GM19239 (cell line): ENCODE measurements at regions not wholly inside any gene's neighbourhood (a gene's known extent, or its start where the extent isn't known, plus 50 kb on each side); places are given as distances from the start of the nearest gene placed in this dataset.

Source experiments
- DNase-seq: peaks from one replicate; pipeline ENCODE4 v3.0.0; 2011; ENCODE audit warnings: low spot score; ENCODE audit not compliant: insufficient read length
- FAIRE-seq: peaks from 2 replicates; lab custom pipeline; 2011; peaks lifted over from hg19 to GRCh38; lab: Jason Lieb, UNC

DNA sequence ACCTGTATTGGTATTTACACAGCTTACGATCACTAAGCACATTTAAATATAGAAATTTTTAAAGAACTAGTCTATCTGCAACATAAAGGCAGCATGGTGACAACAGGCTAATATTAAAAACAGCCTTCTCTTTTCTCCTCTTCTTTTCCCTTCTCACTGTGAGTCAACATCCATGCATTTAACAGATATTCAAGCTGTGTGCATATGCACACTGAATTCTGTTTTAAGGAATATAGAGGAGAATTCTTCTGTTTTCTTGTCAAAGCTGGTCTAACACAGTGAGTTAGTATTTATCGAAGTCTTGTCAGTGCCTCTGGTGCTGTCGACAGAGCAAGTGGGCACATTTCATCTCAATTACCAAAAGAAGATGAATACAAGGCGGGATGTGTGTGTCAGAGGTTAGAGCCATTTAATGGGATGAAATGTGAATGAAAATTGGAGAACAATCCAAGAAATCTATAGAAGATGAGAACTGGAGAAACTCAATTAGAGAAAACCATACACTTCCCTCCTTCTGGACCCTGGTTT is 282.3 kb downstream of the FAT3 start:
- no peak for DNase-seq
- no peak for FAIRE-seq

DNA sequence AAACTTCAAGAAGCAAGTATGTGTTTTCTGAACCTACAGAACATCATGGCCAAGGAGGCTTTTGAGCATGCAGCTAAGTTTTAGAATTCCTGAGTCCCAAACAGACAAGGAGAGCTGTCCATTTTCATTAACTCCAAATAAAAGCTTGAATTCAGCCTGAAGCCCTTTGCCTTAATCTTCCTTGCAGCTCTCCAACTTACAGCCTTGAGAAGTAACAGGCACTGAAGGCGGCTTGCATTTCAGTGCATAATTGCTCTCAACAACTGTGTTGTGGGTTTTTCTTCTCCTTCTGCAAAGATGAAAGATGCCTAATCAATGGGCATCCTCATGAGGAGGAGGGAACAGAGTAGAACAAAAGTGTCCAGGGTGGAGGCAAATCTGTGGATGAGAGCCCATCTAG is 286.0 kb downstream of the FAT3 start:
- FAIRE-seq (no peak), DNase-seq (no peak)

DNA sequence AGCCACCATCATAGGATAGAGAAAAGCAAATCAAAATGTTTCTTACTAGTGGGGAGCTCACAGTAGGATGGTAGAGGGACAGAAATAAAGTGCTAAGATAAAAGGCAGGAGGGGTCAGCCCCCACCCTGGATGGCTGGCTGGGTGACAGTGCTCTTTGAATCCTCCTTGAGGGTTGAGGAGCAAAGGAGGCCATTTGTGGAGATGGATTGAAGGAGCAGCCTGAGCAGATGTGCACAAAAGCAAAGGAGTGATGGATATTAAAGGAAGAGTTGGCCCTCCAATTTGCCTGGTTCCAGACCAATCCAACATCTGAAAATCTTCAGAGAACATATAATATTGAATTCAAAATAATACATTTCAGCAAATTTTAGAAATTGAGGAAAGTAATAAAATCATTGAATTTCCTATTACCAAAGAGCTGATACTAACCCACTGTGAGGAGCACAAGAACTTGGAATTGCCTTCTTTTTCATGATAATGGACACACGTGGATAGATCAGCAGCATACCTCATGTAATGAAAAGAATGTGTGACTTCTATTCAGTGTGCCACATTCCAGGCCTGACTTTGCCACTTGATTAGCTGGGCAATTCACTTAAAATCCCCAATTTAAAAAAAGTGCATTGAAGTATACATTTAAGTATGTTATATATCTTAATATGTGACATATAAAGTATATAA is 287.0 kb downstream of the FAT3 start:
- DNase-seq = no peak
- FAIRE-seq = no peak

DNA sequence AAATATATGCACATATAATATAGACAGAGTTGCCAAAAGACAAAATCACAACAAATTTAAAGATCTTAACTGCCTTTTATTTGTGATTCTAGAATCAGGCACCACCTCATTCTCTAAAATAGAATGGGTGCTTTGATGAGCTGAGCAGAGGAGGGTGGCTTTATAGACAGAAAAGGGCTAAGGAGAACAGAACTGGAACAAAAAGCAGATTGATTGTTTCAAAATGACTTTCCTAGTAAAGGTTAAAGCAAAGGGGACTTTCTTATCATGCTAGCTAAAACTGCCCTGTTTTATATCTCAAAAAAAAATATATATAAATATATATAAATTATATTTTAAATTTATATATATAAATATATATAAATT is 287.6 kb downstream of the FAT3 start:
- FAIRE-seq = no peak
- DNase-seq = no peak

DNA sequence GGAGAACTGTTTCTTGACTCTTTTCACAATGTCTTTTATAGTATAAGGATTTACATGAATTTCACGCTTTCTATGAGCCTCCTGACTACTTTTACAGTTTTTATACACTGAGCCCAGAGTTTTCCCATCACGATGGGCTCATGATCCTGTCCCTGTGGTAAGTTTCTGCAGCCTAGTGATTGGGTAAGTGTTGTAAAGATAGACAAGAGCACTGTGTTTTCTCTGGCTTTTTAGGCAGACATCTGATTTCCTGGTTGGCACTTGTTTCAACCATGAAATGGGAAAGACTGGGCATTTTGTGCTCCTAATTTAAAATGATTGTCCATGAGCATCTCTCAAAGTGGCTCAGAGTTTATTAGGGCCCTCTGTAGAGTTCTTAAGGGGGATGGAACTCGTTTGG is 299.0 kb downstream of the FAT3 start:
- FAIRE-seq = no peak

DNA sequence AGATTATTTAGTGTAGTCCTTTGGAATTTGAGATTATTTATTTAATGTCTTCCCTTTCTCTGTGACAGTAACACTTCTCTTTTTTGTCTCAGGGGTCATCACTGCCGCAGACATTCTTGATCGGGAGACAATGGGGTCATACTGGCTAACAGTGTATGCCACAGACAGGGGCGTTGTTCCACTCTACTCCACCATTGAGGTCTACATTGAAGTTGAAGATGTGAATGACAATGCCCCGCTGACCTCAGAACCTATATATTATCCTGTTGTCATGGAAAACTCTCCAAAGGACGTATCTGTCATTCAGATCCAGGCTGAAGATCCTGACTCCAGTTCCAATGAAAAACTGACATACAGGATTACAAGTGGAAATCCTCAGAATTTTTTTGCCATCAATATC is 299.9 kb downstream of the FAT3 start:
- FAIRE-seq (no peak), DNase-seq (no peak)

More for the DNA sequence above, 299.0 kb downstream of the FAT3 start:
- DNase-seq = no peak

DNA sequence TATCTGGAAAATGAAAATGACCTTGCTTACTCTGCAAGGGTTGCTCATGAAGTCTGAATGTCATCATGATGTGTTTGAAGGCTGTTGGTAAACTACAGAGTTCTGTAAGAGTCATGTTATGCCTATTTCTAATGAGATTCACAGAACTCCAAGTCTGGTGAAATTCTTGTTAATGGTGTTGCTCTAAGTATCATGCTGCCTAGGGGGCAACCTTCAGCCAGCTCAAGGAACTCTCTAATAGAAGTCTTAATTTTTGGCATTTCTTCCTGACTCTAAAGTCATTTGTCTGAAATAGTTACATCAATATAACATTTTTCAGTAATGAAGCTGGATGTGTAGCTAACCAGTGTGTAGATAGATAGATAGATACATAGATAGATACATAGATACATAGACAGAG is 302.8 kb downstream of the FAT3 start:
- no peak for FAIRE-seq

DNA sequence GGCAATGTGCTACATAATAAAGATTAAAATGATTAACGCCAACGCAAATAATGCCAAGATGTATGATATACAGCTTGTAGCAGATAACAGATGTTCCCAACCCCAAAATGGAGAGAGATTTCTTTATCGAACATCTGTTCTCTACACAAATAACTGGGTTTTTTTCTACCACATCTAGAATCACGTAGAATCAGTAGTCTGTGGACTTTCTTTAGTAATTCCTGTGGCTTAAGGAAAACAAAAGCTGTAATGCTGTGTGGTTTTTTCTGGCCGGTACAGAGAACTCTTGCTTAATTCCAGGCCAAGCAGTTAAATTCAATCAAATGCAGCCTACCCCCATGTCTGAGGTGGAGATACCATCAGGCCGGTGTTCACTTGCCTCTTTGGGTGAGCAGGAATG is 303.4 kb downstream of the FAT3 start:
- FAIRE-seq = no peak
- no peak for DNase-seq

More for the DNA sequence above, 302.8 kb downstream of the FAT3 start:
- DNase-seq = no peak

DNA sequence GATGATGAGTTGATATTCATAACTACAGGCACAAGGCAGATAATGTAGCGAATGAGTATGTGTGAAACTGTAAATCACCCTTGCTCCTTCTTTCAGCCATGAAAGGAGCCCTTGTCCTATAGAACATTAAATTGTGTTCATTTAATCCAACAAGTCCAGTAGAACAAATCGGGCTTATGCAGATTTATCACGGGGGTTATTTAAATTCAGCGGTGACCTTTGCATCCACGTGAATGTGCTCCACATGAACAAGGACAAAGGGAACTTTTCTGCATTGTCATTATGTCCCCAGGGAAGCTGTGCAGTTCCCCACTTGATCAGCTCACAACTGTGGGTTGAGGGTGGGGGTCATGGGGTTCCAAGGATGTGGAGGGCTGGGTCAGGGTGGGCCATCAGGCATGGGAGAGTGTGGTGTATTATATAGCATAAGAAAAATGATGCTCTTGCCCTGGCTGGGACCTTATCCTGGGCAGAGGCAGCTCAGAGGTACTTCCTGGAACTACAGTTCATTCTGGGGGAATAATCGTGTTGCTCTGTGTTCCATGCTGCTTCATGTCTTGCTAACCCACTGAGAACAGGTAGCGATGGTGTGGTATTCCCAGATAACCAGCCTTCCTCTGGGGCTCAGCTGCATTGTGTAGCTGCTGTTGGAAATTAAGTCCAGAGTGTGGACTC is 306.6 kb downstream of the FAT3 start:
- no peak for FAIRE-seq
- DNase-seq = no peak

DNA sequence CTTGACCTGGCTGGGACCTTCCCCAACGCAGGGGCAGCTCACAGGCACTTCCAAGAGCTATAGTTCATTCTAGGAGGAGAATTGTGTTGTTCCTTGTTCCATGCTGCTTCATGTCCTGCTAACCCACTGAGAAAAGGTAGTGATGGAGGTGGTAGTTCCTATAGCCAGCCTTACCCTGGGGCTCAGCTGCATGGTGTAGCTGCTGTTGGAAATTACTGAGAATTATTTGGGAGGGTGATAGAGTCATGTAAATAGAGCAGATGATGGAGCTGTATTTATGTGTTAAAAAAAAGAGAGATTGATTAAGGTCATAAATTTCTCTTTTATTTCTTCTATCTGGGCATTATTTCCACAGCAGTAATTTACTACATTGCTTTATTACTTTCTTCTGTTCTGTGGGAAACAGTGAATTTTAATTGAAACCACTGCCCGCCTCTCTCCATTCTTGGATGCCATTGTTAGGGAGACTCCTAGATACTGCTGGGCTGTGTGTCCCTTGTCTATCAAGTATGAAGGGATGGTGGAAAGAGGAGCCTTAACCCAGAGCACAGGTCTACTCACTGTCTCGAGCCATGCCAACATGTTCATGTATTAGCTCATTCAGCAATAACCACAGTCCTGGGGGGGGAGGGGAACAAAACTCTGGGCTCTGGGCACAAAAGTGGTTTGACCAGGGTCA is 309.2 kb downstream of the FAT3 start:
- no peak for FAIRE-seq

DNA sequence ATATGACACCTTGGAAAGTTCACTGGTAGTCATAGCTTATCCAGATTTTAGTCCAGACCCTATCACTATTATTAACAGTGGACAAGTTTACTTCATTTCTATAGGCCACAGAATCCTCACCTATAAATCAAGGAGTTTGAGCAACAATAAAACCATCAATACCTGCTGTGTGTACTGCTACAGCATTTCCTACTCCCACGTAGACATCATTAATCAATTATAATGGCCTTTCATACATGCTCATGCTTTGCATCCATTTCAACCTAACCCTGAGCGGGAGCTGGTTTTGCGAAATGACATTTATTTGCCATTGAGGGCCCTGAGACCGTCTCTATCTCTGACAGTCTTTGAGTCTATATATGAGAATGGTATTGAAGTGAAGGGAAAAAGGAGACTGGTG is 312.3 kb downstream of the FAT3 start:
- no peak for FAIRE-seq
- no peak for DNase-seq

More for the DNA sequence above, 309.2 kb downstream of the FAT3 start:
- DNase-seq = no peak

DNA sequence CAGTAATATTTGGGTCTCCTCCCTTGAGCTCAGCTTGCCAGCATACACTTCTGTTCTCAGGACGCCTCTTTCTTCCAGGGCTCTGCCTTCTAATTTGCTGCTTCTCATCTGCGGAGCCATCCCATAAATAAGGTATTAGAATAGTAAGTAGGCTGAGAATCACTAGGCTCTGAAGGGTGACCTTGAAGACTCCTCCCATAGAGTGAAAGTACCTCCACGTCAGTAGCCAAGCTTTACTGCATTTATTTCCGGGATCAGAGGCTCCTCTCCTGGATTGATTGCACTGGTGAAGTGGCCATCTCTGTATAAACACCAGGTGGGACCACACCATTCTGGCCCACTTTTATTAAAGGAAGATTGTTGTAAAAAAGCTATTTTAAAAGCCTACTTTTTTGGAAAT is 315.5 kb downstream of the FAT3 start:
- FAIRE-seq = no peak
- DNase-seq = no peak

DNA sequence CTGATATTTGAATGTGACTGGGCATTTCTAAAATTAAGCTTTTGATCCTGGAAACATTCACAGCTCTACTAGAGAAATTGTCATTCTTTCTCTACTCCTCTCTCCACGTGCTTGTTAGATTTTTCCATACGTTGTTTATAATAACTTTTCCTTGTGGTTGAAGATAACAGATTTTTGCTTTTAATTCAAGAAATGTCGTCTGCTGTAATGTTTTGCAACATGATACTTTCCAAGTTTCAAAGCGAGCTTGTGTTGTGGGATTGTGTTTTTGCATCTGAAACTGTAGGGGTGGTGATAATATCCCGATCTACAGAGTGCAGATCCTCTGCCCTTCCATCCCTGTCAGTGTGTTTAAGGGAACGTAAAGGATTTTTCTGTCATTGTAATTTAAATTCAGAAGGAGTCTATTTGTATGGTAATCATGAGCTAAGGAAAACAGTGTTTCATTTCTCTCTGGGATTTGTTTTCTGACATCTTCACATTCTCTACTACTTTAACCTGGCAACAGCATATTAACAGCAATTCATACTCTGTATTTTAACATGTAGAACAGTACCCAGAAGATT is 321.4 kb downstream of the FAT3 start:
- no peak for DNase-seq
- FAIRE-seq = no peak

DNA sequence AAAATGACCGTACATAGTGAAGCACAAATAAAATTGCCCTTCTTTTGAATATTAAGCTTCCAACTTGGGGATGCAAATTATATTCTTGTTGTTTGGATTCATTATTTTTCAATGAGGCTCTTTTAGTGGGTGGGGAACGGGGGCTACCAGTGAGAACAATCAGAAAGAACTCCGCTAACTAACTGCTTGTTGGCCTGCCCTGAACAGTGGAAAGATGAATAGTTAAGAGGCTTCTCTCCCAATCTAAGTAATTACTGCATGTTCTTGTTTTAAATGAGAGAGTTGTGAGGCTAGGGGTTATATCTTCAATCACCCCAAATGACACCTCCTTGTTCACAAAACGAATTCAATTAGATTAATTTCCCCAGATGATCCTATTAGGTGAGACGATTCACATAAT is 322.0 kb downstream of the FAT3 start:
- FAIRE-seq (no peak), DNase-seq (no peak)

DNA sequence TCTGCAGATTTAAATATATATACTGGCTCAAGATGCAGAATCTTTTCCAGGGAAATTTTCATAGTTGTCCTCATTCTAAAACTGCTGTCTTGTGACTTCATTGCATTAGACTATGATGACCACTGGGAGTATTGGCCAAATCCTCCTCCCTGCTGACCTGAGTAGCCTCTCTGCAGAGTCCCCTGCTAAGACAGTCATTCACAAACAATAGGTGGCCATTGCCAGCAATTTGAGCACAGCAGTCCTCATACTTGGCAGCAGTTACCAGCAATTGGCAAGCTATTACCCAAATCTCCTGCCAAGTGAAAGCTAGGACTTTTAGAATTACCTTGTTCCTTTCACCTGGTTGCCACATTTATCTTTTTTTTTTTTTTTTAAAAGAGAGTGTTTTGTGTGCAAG is 325.8 kb downstream of the FAT3 start:
- DNase-seq (no peak), FAIRE-seq (no peak)

DNA sequence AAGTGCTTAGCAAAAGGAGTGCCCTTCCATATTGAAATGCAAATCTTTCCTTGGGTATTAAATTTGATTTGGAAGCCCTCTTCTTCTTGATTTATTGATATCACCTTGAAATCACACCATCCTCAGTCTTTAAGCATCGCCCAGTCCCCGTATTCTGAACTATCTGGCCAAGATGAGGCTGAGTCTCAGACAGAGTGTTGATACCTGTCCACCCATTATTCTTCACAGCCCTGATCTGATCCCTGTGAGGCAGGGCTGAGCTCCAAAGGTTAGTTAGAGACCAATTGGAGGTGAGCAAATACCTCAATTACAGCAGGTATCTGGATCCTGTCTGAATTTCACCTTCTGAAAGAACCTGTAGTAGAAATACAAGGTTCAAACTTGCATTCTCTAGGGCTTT is 326.3 kb downstream of the FAT3 start:
- FAIRE-seq (no peak), DNase-seq (no peak)

DNA sequence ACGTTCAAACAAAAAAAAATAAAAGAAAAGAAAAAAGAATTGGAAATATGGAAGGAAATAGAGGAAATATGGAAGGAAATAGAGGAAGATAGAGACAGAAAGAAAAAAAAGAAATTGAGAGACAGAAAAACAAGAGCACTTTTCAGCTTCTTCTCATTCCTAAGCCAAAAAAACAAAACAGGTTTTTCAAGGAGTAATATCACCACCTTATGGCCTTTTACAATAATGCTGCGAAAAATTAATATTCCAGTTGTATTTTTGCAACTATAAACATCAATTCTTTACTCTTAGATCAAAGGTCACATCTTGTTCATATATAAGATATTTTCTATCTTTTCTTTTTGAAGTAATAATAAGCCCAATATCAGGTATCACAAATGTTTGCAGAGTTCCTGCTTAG is 328.3 kb downstream of the FAT3 start:
- FAIRE-seq (no peak), DNase-seq (no peak)

DNA sequence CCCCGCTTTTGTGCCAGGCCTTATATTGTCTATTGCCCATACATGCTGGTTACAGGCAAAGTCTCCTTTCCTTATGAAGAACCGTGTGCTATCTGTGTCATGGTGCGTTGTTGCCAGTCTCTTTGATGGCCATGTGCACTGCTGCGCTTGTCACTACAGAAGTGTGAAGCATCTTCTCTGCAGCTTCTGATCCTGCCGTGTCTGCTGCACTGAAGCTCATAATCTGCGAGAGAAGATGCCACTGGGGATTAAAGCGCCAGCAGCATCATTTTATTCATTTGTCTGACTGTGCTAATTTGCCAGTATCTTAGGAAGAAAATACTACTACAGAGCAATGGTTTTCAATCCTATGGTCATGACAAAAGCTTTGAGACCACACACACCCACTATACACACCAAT is 330.1 kb downstream of the FAT3 start:
- no peak for FAIRE-seq

DNA sequence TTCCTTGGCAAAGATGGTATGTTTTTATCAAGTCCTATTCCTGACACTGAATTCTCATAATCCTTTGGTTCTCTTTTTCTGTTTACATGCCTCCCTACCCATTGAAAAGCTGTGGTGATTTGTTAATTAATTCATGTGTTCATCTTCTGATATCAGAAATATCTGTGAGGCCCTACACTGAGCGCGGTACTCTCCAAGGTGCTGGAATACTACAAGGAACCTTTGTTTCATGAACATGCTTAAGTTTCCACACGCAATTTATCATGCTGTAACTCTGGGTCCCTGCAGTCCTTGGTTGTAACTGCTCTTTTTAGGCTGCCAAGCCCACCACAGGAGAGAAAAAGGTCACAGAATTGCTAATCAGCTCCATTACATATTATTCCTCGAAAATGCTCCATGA is 331.8 kb downstream of the FAT3 start:
- FAIRE-seq = no peak
- no peak for DNase-seq

More for the DNA sequence above, 330.1 kb downstream of the FAT3 start:
- DNase-seq = no peak

DNA sequence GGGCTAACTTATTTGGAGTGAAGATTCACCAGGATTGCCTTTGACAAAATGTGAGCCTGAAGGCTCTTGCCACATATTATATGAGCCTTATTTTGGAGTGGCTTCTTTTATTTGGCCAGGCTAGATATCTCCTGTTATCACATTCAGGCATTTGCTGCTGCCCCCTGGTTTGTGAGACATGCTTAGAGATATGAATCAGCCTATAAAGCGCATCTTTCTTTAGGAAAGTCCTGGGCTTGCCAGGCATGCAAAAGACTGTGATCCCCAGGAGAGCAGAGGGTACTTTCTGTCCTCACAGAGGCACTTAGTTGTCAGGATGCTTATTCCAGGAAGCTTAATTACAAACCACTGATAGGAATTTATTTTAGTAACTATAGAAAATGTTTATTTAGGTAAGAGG is 333.3 kb downstream of the FAT3 start:
- DNase-seq = no peak
- no peak for FAIRE-seq

DNA sequence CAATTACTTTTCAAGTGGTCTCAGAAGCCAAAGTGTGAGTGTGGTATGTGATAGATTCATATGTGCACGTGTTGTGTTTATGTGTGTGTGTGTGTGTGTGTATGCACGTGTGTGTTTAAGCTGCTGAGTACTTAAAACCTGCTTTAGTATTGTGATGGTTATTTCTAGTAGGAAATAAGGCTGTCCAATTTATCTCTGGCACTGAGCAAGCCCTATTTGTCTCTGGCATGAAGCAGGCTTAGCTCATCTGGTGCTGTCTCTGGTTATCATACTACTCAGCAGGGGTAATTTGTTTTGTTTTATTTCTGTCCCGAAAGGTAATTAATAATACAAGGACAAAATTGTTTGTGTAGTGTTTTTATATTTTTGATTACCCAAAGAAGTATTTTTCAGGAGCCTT is 333.7 kb downstream of the FAT3 start:
- DNase-seq (no peak), FAIRE-seq (no peak)
